H9 (cell line): ENCODE measurements at regions not wholly inside any gene's neighbourhood (a gene's known extent, or its start where the extent isn't known, plus 50 kb on each side); places are given as distances from the start of the nearest gene placed in this dataset.

Source experiments
- DNase-seq: peaks from one replicate; pipeline ENCODE4 v3.0.0-alpha.2; 2017
- H2AFZ ChIP-seq: one replicate; pipeline ENCODE4 v1.6.1; 2013; ENCODE audit warnings: mild to moderate bottlenecking, low read length, control low read depth, moderate library complexity
- H2AK5ac ChIP-seq: 2 replicates; pipeline ENCODE4 v1.6.1; 2013; ENCODE audit warnings: low read length, control low read depth, mixed read lengths; ENCODE audit not compliant: insufficient read length
- H2BK120ac ChIP-seq: one replicate; pipeline ENCODE4 v1.6.1; 2013; ENCODE audit warnings: low read depth, mild to moderate bottlenecking, low read length, control low read depth, inconsistent platforms; ENCODE audit not compliant: poor library complexity, severe bottlenecking
- H2BK12ac ChIP-seq: 2 replicates; pipeline ENCODE4 v1.6.1; 2013; ENCODE audit warnings: low read length, control low read depth, mixed read lengths, low read depth; ENCODE audit not compliant: insufficient read length
- H2BK15ac ChIP-seq: 2 replicates; pipeline ENCODE4 v1.6.1; 2013; ENCODE audit warnings: low read depth, low read length, control low read depth
- H2BK20ac ChIP-seq: one replicate; pipeline ENCODE4 v1.6.1; 2013; ENCODE audit warnings: low read depth, mild to moderate bottlenecking, low read length, control low read depth, inconsistent platforms; ENCODE audit not compliant: poor library complexity, severe bottlenecking
- H2BK5ac ChIP-seq: 2 replicates; pipeline ENCODE4 v1.6.1; 2013; ENCODE audit warnings: low read length, control low read depth, mixed read lengths; ENCODE audit not compliant: insufficient read length
- H3K14ac ChIP-seq: 2 replicates; pipeline ENCODE4 v1.6.1; 2013; ENCODE audit warnings: low read length, control low read depth; ENCODE audit not compliant: insufficient read depth
- H3K18ac ChIP-seq: 2 replicates; pipeline ENCODE4 v1.6.1; 2013; ENCODE audit warnings: low read depth, mild to moderate bottlenecking, mixed read lengths, low read length, control low read depth; ENCODE audit not compliant: insufficient read length
- H3K23ac ChIP-seq: 2 replicates; pipeline ENCODE4 v1.6.1; 2013; ENCODE audit warnings: low read length, control low read depth, mixed read lengths, low read depth; ENCODE audit not compliant: insufficient read length
- H3K23me2 ChIP-seq: 2 replicates; pipeline ENCODE4 v1.6.1; 2013; ENCODE audit warnings: low read depth, mild to moderate bottlenecking, mixed read lengths, low read length, control low read depth; ENCODE audit not compliant: insufficient read length, poor library complexity, severe bottlenecking
- H3K27ac ChIP-seq: 2 replicates; pipeline ENCODE4 v1.5.1; 2013; ENCODE audit warnings: low read length, control low read depth, mixed read lengths, low read depth; ENCODE audit not compliant: insufficient read length
- H3K27me3 ChIP-seq: 2 replicates; pipeline ENCODE4 v1.6.1; 2013; ENCODE audit warnings: low read length, control low read depth, inconsistent platforms; ENCODE audit not compliant: insufficient read depth
- H3K4ac ChIP-seq: 2 replicates; pipeline ENCODE4 v1.6.1; 2013; ENCODE audit warnings: low read depth, mild to moderate bottlenecking, control low read depth, inconsistent platforms, low read length, moderate library complexity
- H3K4me1 ChIP-seq: 2 replicates; pipeline ENCODE4 v1.6.1; 2013; ENCODE audit warnings: low read length, control low read depth, inconsistent platforms; ENCODE audit not compliant: insufficient read depth
- H3K4me2 ChIP-seq: 2 replicates; pipeline ENCODE4 v1.6.1; 2013; ENCODE audit warnings: low read length, control low read depth, mixed read lengths; ENCODE audit not compliant: insufficient read length, insufficient read depth
- H3K56ac ChIP-seq: 2 replicates; pipeline ENCODE4 v1.6.1; 2013; ENCODE audit warnings: low read depth, mild to moderate bottlenecking, mixed read lengths, low read length, control low read depth; ENCODE audit not compliant: insufficient read length
- H3K79me1 ChIP-seq: 2 replicates; pipeline ENCODE4 v1.6.1; 2013; ENCODE audit warnings: low read depth, mild to moderate bottlenecking, moderate library complexity, low read length, control low read depth, inconsistent platforms; ENCODE audit not compliant: insufficient read depth, poor library complexity, severe bottlenecking
- H3K79me2 ChIP-seq: 2 replicates; pipeline ENCODE4 v1.6.1; 2013; ENCODE audit warnings: low read length, control low read depth, inconsistent platforms; ENCODE audit not compliant: insufficient read depth
- H3K9ac ChIP-seq: 2 replicates; pipeline ENCODE4 v1.6.1; 2013; ENCODE audit warnings: low read length, control low read depth, mixed read lengths; ENCODE audit not compliant: insufficient read length; ENCODE audit errors: extremely low read depth
- H3K9me3 ChIP-seq: one replicate; pipeline ENCODE4 v1.6.1; 2013; ENCODE audit warnings: low read depth, low read length, inconsistent platforms; ENCODE audit not compliant: control insufficient read depth
- H3T11ph ChIP-seq: one replicate; pipeline ENCODE4 v1.6.1; 2013; ENCODE audit warnings: mild to moderate bottlenecking, low read length, control low read depth, inconsistent platforms
- H4K20me1 ChIP-seq: one replicate; pipeline ENCODE4 v1.6.1; 2013; ENCODE audit not compliant: control insufficient read depth, insufficient read length, insufficient read depth
- H4K5ac ChIP-seq: 2 replicates; pipeline ENCODE4 v1.6.1; 2013; ENCODE audit warnings: low read depth, mild to moderate bottlenecking, mixed read lengths, low read length, control low read depth; ENCODE audit not compliant: insufficient read length
- H4K8ac ChIP-seq: replicated peaks from 2 replicates; pipeline ENCODE4 v1.6.1; 2013; ENCODE audit warnings: low read length, control low read depth, mixed read lengths, low read depth; ENCODE audit not compliant: insufficient read length
- H4K91ac ChIP-seq: 2 replicates; pipeline ENCODE4 v1.6.1; 2013; ENCODE audit warnings: low read depth, mild to moderate bottlenecking, moderate library complexity, mixed read lengths, low read length, control low read depth; ENCODE audit not compliant: insufficient read length
- H3K27ac Mint-ChIP-seq, 3 experiments: 2 replicates in 2 of 3; 3 replicates in 1 of 3; pipeline ENCODE4 v1.8.0; 2020 to 2021; ENCODE audit warnings: mixed read lengths in 3 of 3, mild to moderate bottlenecking in 1 of 3, moderate library complexity in 1 of 3
- H3K27me3 Mint-ChIP-seq: 2 replicates; pipeline ENCODE4 v1.8.0; 2021; ENCODE audit warnings: low read depth, mild to moderate bottlenecking, moderate library complexity, mixed read lengths
- H3K36me3 Mint-ChIP-seq, 3 experiments: 2 replicates in 2 of 3; 3 replicates in 1 of 3; pipeline ENCODE4 v1.8.0; 2020 to 2021; ENCODE audit warnings: low read depth in 3 of 3, mixed read lengths in 3 of 3; ENCODE audit not compliant: insufficient read depth in 1 of 3
- H3K4me1 Mint-ChIP-seq, 2 experiments: 2 replicates each; pipeline ENCODE4 v1.8.0; 2020; ENCODE audit warnings: mixed read lengths in 2 of 2
- H3K4me3 Mint-ChIP-seq, 2 experiments: 2 replicates in 1 of 2; 3 replicates in 1 of 2; pipeline ENCODE4 v1.8.0; 2020 to 2021; ENCODE audit warnings: mild to moderate bottlenecking in 2 of 2, mixed read lengths in 2 of 2, moderate library complexity in 1 of 2
- H3K9me3 Mint-ChIP-seq, 2 experiments: 2 replicates in 1 of 2; 3 replicates in 1 of 2; pipeline ENCODE4 v1.8.0; 2020; ENCODE audit warnings: mild to moderate bottlenecking in 2 of 2, mixed read lengths in 2 of 2, moderate library complexity in 1 of 2
- WGBS: extraction: QIAGEN DNeasy Blood & Tissue Kit; methylation state at CpG from one replicate; pipeline ENCODE4 v1.1.7; 2013; ENCODE audit warnings: missing lambda C conversion rate, low lambda C conversion rate, mixed read lengths; ENCODE audit not compliant: insufficient read length; ENCODE audit errors: extremely low coverage; 5-methylcytosine and 5-hydroxymethylcytosine counted together
- TF ChIP-seq, protein P1 (sequence below): fragments of 200-600 bp; sonication (generic); conservative IDR thresholded peaks from 3 replicates; pipeline ENCODE4 v1.8.0; 2021; ENCODE audit warnings: antibody characterized with exemption, mild to moderate bottlenecking

- Histone ChIP-seq H3K23ac (no peak overlapping the region), H3K14ac (no peak overlapping the region), H2BK15ac (no peak overlapping the region), H4K5ac (no peak overlapping the region), H3K27me3 (no peaks in the 10 kb centered on the region), H3K4me1 (no peaks in the 10 kb centered on the region; the same call in 1 of the 2 replicates), H2BK120ac (no peak overlapping the region), H2BK5ac (no peak overlapping the region), H3K18ac (no peak overlapping the region), H3K79me1 (no peaks in the 10 kb centered on the region), H4K8ac (no peak overlapping the region), H3K9me3 (no peaks in the 10 kb centered on the region), H3K79me2 (no peaks in the 10 kb centered on the region), H2AFZ (no peak overlapping the region), H4K91ac (no peak overlapping the region), H3K9ac (no peak overlapping the region), H2AK5ac (no peak overlapping the region), H3K4me2 (no peak overlapping the region), H3T11ph (no peak overlapping the region), H2BK12ac (no peak overlapping the region), H2BK20ac (no peak overlapping the region), H3K56ac (no peak overlapping the region), H3K27ac (no peak overlapping the region), H3K4ac (no peak overlapping the region), H3K23me2 (no peaks in the 10 kb centered on the region), H4K20me1 (no peaks in the 10 kb centered on the region)
- no CpG with 5 or more reads among the region's 4 CpGs for WGBS
- Mint-ChIP-seq H3K4me3 (no peak overlapping the region), H3K27ac (no peak overlapping the region), H3K27me3 (peaks cover 14% of the 10 kb centered on the region), H3K36me3 (no peaks in the 10 kb centered on the region), H3K4me1 (peaks cover 33 to 34% of the 10 kb centered on the region in 2 experiments), H3K9me3 (no peaks in the 10 kb centered on the region)
- TF ChIP-seq, protein P1, sequence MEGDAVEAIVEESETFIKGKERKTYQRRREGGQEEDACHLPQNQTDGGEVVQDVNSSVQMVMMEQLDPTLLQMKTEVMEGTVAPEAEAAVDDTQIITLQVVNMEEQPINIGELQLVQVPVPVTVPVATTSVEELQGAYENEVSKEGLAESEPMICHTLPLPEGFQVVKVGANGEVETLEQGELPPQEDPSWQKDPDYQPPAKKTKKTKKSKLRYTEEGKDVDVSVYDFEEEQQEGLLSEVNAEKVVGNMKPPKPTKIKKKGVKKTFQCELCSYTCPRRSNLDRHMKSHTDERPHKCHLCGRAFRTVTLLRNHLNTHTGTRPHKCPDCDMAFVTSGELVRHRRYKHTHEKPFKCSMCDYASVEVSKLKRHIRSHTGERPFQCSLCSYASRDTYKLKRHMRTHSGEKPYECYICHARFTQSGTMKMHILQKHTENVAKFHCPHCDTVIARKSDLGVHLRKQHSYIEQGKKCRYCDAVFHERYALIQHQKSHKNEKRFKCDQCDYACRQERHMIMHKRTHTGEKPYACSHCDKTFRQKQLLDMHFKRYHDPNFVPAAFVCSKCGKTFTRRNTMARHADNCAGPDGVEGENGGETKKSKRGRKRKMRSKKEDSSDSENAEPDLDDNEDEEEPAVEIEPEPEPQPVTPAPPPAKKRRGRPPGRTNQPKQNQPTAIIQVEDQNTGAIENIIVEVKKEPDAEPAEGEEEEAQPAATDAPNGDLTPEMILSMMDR = no peak
- DNase-seq = no peak
These were observed 400.5 kb downstream of the KLF12 start for GRCh38 chr13:73733706-73734105.
